GM18858 (cell line): ENCODE measurements at regions not wholly inside any gene's neighbourhood (a gene's known extent, or its start where the extent isn't known, plus 50 kb on each side); places are given as distances from the start of the nearest gene placed in this dataset.
A peak's percentile ranks its signal among the peaks of the same experiment; 100 is the strongest.
"Not testable (repeated sequence)": the region's sequence is repeated elsewhere in the genome, so short reads cannot be mapped to it uniquely, and the experiment has no call there.

Experiments used
- ATAC-seq: cut with Tn5 transposase; IDR thresholded peaks from one replicate; pipeline ENCODE4 v1.9.1; 2021; ENCODE audit not compliant: unreplicated experiment

GRCh38 chr18:1530650-1531049, 626.0 kb downstream of the ADCYAP1 start:
- ATAC-seq: no peak

DNA sequence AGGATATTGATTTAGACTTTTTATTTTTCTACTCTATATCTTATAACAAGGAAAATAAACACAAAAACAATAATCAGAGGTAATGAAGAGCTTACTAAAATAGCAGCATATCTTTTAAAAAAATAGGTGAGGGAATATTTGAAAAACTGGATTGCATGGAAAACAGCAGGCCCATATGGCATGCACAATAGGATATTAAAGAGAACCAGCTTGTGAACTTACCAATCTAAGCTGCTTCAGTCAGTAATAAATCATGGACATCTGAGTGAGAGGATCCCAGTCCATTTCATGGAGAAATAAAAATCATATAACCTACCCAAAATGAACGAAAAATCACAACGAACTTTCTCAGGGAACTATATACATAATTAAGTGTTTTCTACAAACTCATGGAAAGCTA, 634.6 kb downstream of the ADCYAP1 start:
- ATAC-seq: no peak

DNA sequence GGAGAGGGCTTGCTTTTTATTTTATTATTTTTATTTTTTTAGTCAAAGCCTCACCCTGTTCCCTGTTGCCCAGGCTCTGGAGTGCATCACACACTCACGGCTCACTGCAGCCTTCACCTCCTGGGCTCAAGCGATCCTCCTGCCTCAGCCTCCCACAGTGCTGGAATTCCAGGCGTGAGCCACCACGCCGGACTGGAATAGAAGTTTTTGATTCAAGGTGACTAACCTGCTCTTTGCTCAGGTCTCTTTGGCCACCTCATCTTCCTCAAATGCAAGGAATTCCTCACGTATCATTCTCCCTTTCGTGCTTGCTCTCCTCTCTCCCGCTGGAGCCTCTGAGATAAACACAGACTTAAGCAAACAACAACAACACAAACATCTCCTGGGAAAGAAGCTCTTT, 636.8 kb downstream of the ADCYAP1 start:
- no peak for ATAC-seq

DNA sequence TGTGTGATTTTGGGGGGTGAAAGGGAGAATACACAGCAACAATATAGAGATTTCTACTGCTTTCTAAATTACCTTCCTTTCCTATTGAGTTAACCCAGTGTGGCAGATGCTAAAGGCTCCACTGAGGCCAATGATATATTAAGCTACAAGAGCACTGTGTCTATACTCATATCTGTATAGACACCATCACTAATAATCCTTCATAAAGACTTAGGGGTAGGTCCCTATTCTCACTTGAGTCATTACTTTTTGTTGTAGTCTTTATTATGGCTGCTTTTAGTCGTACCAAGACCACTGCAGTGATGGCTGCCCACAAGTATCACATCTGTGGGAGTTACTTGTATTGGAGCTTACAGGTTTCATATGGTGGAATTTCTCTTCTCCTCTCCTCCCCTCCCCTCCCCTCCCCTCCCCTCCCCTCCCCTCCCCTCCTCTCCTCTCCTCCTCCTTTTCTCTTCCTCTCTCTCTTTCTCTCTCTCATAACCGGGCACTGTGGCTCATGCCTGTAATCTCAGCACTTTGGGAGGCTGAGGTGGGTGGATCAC, 637.6 kb downstream of the ADCYAP1 start:
- peak; percentile 67 for ATAC-seq

- no peak for ATAC-seq
Observed at GRCh38 chr18:1544016-1544415, 639.3 kb downstream of the ADCYAP1 start.

DNA sequence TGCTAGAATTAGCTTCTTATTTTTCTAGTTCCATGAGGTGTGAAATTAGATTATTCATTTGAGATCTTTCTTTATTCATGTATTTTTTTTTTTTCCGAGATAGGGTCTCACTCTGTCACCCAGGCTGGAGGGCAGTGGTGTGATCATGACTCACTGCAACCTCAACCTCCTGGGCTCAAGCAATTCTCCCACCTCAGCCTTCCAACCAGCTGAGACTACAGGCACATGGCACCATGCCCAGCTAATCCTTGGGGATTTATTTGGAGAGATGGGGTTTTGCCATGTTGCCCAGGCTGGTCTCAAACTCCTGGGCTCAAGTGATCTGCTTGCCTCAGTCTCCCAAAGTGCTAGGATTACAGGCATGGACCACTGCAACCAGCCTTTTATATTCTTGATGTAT, 653.0 kb downstream of the ADCYAP1 start:
- not testable (repeated sequence) for ATAC-seq

- ATAC-seq: no peak
Observed at GRCh38 chr18:1559563-1559962, 654.9 kb downstream of the ADCYAP1 start.

DNA sequence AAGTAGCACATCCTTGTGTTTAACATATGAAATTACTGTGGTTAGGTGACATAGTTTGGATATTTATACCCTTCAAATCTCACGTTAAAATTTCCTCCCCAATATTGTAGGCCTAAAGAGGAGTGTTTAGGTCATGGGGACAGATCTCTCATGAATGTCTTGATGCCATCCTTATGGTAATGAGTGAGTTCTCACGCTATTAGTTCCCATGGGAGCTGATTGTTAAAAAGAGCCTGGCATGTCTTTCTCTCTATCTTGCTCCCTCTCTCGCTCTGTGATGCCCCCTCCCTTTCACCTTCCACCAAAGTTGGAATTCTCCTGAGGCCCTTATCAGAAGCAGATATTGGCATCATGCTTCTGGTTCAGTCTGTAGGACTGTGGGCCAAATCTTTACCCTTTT, 660.1 kb downstream of the ADCYAP1 start:
- no peak for ATAC-seq

GRCh38 chr18:1571206-1571605, 666.5 kb downstream of the ADCYAP1 start:
- ATAC-seq: no peak

- ATAC-seq: no peak
Observed at GRCh38 chr18:1573732-1574131, 669.1 kb downstream of the ADCYAP1 start.

GRCh38 chr18:1575084-1575483, 670.4 kb downstream of the ADCYAP1 start:
- no peak for ATAC-seq

- no peak for ATAC-seq
Observed at GRCh38 chr18:1578505-1578904, 673.8 kb downstream of the ADCYAP1 start.

DNA sequence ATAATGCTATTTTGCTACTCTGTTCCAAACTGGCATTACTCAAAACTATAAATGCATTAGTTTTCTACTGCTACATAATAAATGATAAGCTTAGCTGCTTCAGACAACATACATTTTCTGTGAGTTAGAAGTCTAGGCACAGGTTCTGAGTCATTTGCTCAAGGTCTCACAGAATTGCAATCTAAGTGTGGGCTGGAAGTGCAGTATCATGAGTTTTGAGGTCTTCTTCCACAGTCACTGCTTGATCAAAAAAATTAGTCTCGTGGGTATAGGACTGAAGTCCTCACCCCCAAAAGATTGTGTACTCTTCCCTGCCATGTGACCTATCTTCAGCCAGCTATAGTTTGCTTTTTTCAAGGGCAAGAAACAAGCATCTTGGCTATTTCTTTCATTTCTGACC, 676.9 kb downstream of the ADCYAP1 start:
- ATAC-seq: no peak

- peak; percentile 70 for ATAC-seq
Observed at GRCh38 chr18:1585881-1586488, 681.3 kb downstream of the ADCYAP1 start.

DNA sequence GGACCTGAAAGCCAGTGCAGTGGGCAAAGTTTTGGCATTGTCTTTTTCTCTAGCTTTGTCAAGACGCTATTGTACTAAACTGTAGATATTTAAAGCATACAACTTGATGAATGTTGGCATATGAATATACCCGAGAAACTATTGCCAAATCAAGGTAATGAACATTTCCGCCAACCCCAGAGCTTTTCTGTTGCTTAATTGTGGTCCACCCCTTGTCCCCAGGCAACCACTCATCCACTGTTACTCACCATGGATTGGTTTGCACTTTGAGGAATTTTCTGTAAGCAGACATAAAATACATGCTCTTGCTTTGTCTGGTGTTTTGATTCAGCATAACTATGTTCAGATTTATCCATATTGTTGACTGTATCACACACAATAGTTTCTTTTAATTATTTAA, 688.4 kb downstream of the ADCYAP1 start:
- ATAC-seq: no peak

- no peak for ATAC-seq
Observed at GRCh38 chr18:1595195-1595594, 690.5 kb downstream of the ADCYAP1 start.

GRCh38 chr18:1599196-1599595, 694.5 kb downstream of the ADCYAP1 start:
- ATAC-seq: no peak

GRCh38 chr18:1604751-1605150, 700.1 kb downstream of the ADCYAP1 start:
- ATAC-seq: no peak

DNA sequence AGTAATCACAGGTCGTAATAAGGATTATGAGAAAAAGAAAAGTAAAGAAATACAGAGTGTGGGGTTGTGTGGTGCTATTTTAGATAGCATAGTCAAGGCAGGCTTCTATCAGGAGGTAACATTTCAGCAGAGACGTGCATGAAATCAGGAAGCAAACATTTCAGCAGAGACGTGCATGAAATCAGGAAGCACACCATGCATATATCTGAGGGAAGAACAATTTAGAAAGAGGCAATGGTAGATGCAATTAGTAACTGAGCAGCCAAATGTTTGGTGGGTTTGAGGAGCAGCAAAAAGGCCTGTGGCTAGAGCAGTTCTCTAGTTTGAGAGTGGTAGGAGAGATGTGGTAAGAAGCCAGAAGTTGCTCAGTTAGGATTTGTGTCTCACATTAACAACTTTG, 713.7 kb downstream of the ADCYAP1 start:
- ATAC-seq: no peak

GRCh38 chr18:1619507-1619906, 714.8 kb downstream of the ADCYAP1 start:
- no peak for ATAC-seq

DNA sequence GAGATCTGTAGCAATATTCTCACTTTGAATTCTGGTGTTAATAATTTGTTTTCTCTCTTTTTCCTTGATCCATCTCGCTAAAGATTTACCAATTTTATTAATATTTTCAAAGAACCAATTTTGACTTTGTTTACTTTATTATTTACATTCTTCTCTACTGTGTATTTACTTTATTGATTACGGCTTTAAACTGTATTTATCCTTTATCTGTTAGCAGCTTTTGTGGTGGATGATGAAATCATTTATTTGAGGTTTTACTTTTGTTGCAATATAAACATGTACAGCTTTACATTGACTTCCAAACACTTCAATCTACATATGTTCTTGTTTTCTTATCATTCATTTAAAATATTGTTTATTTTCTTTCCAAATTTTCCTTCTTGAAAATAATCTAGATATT, 719.9 kb downstream of the ADCYAP1 start:
- ATAC-seq: no peak

- ATAC-seq: no peak
Observed at GRCh38 chr18:1627494-1627893, 722.8 kb downstream of the ADCYAP1 start.

DNA sequence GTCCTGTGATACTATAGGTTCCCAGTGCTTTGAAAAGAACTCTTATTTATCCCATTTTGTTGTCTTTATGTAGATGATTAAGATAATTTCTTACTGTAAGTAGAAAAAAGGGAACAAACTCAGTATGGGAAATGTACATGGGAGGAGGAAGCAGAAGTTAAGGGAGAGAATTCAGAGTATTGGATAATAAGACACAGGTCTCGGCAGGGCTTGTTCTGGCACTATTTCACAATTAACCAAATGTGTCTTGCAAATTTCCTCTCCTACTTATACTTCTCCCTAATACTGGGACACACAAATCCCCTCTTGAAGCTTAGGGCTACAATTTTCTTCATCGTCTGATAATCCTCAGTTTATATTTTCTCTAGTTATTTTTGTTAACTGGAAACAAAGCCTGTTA, 744.0 kb downstream of the ADCYAP1 start:
- ATAC-seq: no peak
